ENCODE measurements at regions not wholly inside any gene's neighbourhood (a gene's known extent, or its start where the extent isn't known, plus 50 kb on each side); places are given as distances from the start of the nearest gene placed in this dataset.
"Not testable (repeated sequence)": the region's sequence is repeated elsewhere in the genome, so short reads cannot be mapped to it uniquely, and the experiment has no call there.

GRCh38 chr17:68674029-68674925, 73.1 kb upstream of the FAM20A start:
- no peak overlapping the region for H3K27ac ChIP-seq
- TF ChIP-seq CTCF (IDR thresholded peaks at IDR 0.05) = no peak
- no peak for TF ChIP-seq ZFX (IDR thresholded peaks at IDR 0.05; ENCODE audit: borderline replicate concordance)

GRCh38 chr17:68670967-68671693, 70.0 kb upstream of the FAM20A start:
- TF ChIP-seq ZFX (IDR thresholded peaks at IDR 0.05; ENCODE audit: borderline replicate concordance) = no peak
- TF ChIP-seq CTCF (IDR thresholded peaks at IDR 0.05) = no peak
- no peak overlapping the region for H3K27ac ChIP-seq

GRCh38 chr17:68666438-68666837, 65.3 kb upstream of the FAM20A start:
- not testable (repeated sequence) for H3K27ac ChIP-seq

- no peak overlapping the region for H3K27ac ChIP-seq
- TF ChIP-seq CTCF (IDR thresholded peaks at IDR 0.05) (no peak), ZFX (IDR thresholded peaks at IDR 0.05; ENCODE audit: borderline replicate concordance) (no peak)
These were observed 64.2 kb upstream of the FAM20A start for GRCh38 chr17:68665373-68665772.

GRCh38 chr17:68662479-68662878, 61.3 kb upstream of the FAM20A start:
- H3K27ac ChIP-seq = no peak overlapping the region
- no peak for TF ChIP-seq ZFX (IDR thresholded peaks at IDR 0.05; ENCODE audit: borderline replicate concordance)
- TF ChIP-seq CTCF (IDR thresholded peaks at IDR 0.05) = no peak

- TF ChIP-seq CTCF (IDR thresholded peaks at IDR 0.05) (no peak), ZFX (IDR thresholded peaks at IDR 0.05; ENCODE audit: borderline replicate concordance) (no peak)
- no peak overlapping the region for H3K27ac ChIP-seq
These were observed 60.9 kb upstream of the FAM20A start for GRCh38 chr17:68662037-68662432.

GRCh38 chr17:68661265-68662036, 60.3 kb upstream of the FAM20A start:
- TF ChIP-seq CTCF (IDR thresholded peaks at IDR 0.05) (no peak), ZFX (IDR thresholded peaks at IDR 0.05; ENCODE audit: borderline replicate concordance) (no peak)

More at GRCh38 chr17:68661265-68662036, 60.3 kb upstream of the FAM20A start:
- H3K27ac ChIP-seq = no peak overlapping the region
